NT2/D1 (cell line): ENCODE measurements at regions not wholly inside any gene's neighbourhood (a gene's known extent, or its start where the extent isn't known, plus 50 kb on each side); places are given as distances from the start of the nearest gene placed in this dataset.

Experiments
- YY1 ChIP-seq: IDR thresholded peaks from 2 replicates; pipeline ENCODE4 v1.6.1; 2011; ENCODE audit not compliant: insufficient read length, insufficient read depth
- ZNF274 ChIP-seq: IDR thresholded peaks from 2 replicates; pipeline ENCODE4 v1.6.1; 2011; ENCODE audit warnings: mild to moderate bottlenecking, low read depth, low read length

GRCh38 chrX:721354-721753 is 90.8 kb downstream of the SHOX start:
- TF ChIP-seq YY1 (no peak), ZNF274 (no peak)
